Transverse colon (tissue), 4 donors: ENCODE measurements at regions not wholly inside any gene's neighbourhood (a gene's known extent, or its start where the extent isn't known, plus 50 kb on each side); places are given as distances from the start of the nearest gene placed in this dataset.

Source experiments
- DNase-seq: peaks from one replicate; pipeline ENCODE4 v3.0.0-alpha.2; 2019
- H3K27ac ChIP-seq, 4 donors: fragments of 200-600 bp; sonication (generic); 2 replicates each; pipeline ENCODE4 v1.5.1; 2016 to 2018; ENCODE audit warnings: inconsistent platforms in 4 of 4
- H3K27me3 ChIP-seq: fragments of 200-600 bp; sonication (generic); 2 replicates; pipeline ENCODE4 v1.5.1; 2017; ENCODE audit warnings: inconsistent platforms
- H3K36me3 ChIP-seq, 4 donors: fragments of 200-600 bp; sonication (generic); 2 replicates each; pipeline ENCODE4 v1.5.1; 2017 to 2019; ENCODE audit warnings: inconsistent platforms in 4 of 4
- H3K4me1 ChIP-seq, 4 donors: fragments of 200-600 bp; sonication (generic); 2 replicates each; pipeline ENCODE4 v1.5.1; 2017 to 2020; ENCODE audit warnings: inconsistent platforms in 4 of 4
- H3K4me3 ChIP-seq, 4 donors: fragments of 200-600 bp; sonication (generic); 1 replicate in 1 of 4; 2 replicates in 3 of 4; pipeline versions ENCODE4 v1.5.1 to v1.6.1; 2017 to 2019; ENCODE audit warnings: inconsistent platforms in 4 of 4
- H3K9me3 ChIP-seq, 2 donors: fragments of 200-600 bp; sonication (generic); 2 replicates each; pipeline ENCODE4 v1.5.1; 2017 to 2019; ENCODE audit warnings: inconsistent platforms in 2 of 2
- EP300 ChIP-seq: sonication (generic); formaldehyde crosslinking; IDR thresholded peaks from one replicate; pipeline ENCODE4 v1.6.1; 2017; ENCODE audit warnings: antibody characterized with exemption, low read depth
- POLR2A ChIP-seq: fragments of 450-650 bp; IDR thresholded peaks from one replicate; pipeline ENCODE4 v1.6.1; 2016; ENCODE audit warnings: antibody characterized with exemption, mild to moderate bottlenecking, moderate library complexity
- POLR2AphosphoS5 ChIP-seq, 3 donors: sonication (generic); formaldehyde crosslinking; IDR thresholded peaks; one replicate each; pipeline ENCODE4 v1.6.1; 2016; ENCODE audit warnings: antibody characterized with exemption in 3 of 3
- WGBS, 2 donors: methylation state at CpG; one replicate each; pipeline ENCODE4 v1.1.5; 2018; ENCODE audit warnings: low coverage in 1 of 2; 5-methylcytosine and 5-hydroxymethylcytosine counted together
- in situ Hi-C, 4 donors: fragments of 200-750 bp; cut with MboI; loops; one replicate each; pipeline versions ENCODE4 v1.15.0 to v1.15.1; 2017; ENCODE audit warnings: low sequenced_read_pairs in 3 of 4, low pct_ligation_motif_present in 1 of 4, low pct_unique_long_range_greater_than_20kb in 1 of 4
- intact Hi-C: fragments of 100-400 bp; cut with DNase I; formaldehyde crosslinking; loops from one replicate; pipeline ENCODE4 v1.15.1; 2023; ENCODE audit warnings: low total_unique reads
- TF ChIP-seq, protein P1 (sequence below), 5 experiments: fragments of 200-600 bp in 3 of 5; fragments of 450-650 bp in 2 of 5; sonication (generic) in 3 of 5; IDR thresholded peaks; 1 replicate in 2 of 5; 2 replicates in 3 of 5; pipeline ENCODE4 v1.5.1; 2016 to 2017; ENCODE audit warnings: antibody characterized with exemption in 5 of 5, inconsistent platforms in 3 of 5, mild to moderate bottlenecking in 2 of 5, moderate library complexity in 1 of 5

- no peak for DNase-seq
- H3K9me3 ChIP-seq, result no peaks in the 10 kb centered on the region
- no peak overlapping the region for H3K27ac ChIP-seq
- H3K4me1 ChIP-seq, result no peaks in the 10 kb centered on the region
- in situ Hi-C loops, result no loop called here
- TF ChIP-seq, protein P1, sequence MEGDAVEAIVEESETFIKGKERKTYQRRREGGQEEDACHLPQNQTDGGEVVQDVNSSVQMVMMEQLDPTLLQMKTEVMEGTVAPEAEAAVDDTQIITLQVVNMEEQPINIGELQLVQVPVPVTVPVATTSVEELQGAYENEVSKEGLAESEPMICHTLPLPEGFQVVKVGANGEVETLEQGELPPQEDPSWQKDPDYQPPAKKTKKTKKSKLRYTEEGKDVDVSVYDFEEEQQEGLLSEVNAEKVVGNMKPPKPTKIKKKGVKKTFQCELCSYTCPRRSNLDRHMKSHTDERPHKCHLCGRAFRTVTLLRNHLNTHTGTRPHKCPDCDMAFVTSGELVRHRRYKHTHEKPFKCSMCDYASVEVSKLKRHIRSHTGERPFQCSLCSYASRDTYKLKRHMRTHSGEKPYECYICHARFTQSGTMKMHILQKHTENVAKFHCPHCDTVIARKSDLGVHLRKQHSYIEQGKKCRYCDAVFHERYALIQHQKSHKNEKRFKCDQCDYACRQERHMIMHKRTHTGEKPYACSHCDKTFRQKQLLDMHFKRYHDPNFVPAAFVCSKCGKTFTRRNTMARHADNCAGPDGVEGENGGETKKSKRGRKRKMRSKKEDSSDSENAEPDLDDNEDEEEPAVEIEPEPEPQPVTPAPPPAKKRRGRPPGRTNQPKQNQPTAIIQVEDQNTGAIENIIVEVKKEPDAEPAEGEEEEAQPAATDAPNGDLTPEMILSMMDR (IDR thresholded peaks at IDR 0.05), result no peak
- TF ChIP-seq POLR2A, result no peak
- no peak for TF ChIP-seq EP300
- TF ChIP-seq POLR2AphosphoS5 (IDR thresholded peaks at IDR 0.05), result no peak
- H3K36me3 ChIP-seq, result no peaks in the 10 kb centered on the region
- H3K27me3 ChIP-seq, result no peaks in the 10 kb centered on the region
- WGBS, 2 donors, result 71 to 78% methylated on average over 5 to 6 of the region's 6 CpGs
- intact Hi-C loops, result no loop called here
- no peak overlapping the region for H3K4me3 ChIP-seq
Measured at GRCh38 chr17:72306037-72306436, 185.2 kb downstream of the SOX9 start.

DNA sequence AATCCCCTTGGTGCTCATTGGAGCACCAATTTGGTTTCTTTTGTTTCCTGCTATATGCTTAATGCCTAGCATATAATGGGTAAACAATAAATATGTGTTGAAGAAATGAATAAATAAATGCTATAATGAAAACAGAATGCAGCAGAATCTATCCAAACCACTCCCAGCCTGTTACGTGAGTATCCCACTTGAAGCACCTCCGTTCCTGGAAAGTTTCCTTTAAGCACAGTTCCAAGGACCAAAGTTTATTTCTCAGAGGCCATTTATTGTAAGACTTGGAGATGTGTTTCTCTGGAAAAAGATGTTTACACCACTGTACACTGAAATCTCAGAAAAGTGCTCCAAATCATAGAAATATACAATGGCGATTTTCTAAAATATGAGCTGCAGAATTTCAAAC is 187.0 kb downstream of the SOX9 start:
- in situ Hi-C loops, result no loop called here
- DNase-seq, result no peak
- intact Hi-C loops, result no loop called here
- TF ChIP-seq POLR2AphosphoS5 (IDR thresholded peaks at IDR 0.05), result no peak
- TF ChIP-seq, protein P1 (IDR thresholded peaks at IDR 0.05), result no peak
- no peak for TF ChIP-seq EP300
- TF ChIP-seq POLR2A, result no peak
- Histone ChIP-seq H3K27me3 (no peaks in the 10 kb centered on the region), H3K4me3 (no peak overlapping the region), H3K4me1 (no peaks in the 10 kb centered on the region), H3K9me3 (no peaks in the 10 kb centered on the region), H3K27ac (no peak overlapping the region), H3K36me3 (no peaks in the 10 kb centered on the region)
- WGBS, 2 donors, result 66 to 67% methylated on average over 3 of the region's 3 CpGs

GRCh38 chr17:72308744-72309385 is 188.0 kb downstream of the SOX9 start:
- Histone ChIP-seq H3K4me1 (no peaks in the 10 kb centered on the region), H3K36me3 (no peaks in the 10 kb centered on the region), H3K27me3 (no peaks in the 10 kb centered on the region), H3K4me3 (no peak overlapping the region), H3K27ac (no peak overlapping the region), H3K9me3 (no peaks in the 10 kb centered on the region)
- TF ChIP-seq EP300, result no peak
- TF ChIP-seq, protein P1 (IDR thresholded peaks at IDR 0.05), result no peak
- 0 to 25% methylated on average over 1 to 5 of the region's 5 CpGs for whole genome bisulfite sequencing, 2 donors
- intact Hi-C loops, result no loop called here
- DNase-seq, result no peak
- in situ Hi-C loops, result no loop called here

DNA sequence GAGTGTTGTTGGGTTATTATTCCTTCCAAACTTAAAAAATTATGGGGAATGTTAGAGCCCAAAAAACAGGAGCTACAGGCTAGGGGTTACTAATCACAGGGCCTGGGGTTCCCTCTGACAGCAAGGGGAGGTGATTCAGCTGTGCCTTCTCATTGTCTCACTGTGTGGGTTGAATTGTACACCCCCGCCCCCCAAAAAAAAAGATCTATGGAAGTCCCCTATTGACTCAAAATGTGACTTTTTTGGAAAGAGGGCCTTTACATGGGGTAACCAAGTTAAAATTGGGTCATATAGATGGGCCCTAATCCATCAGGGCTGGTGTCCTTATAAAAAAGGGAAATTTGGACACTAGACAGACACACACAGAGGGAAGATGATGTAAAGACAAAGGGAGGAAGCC is 190.2 kb downstream of the SOX9 start:
- Histone ChIP-seq H3K27ac (no peak overlapping the region), H3K4me1 (no peaks in the 10 kb centered on the region), H3K9me3 (no peaks in the 10 kb centered on the region), H3K27me3 (no peaks in the 10 kb centered on the region), H3K4me3 (no peak overlapping the region), H3K36me3 (no peaks in the 10 kb centered on the region)
- WGBS, 2 donors, result 91 to 100% methylated on average over 1 of the region's 1 CpG
- TF ChIP-seq POLR2A (no peak), POLR2AphosphoS5 (IDR thresholded peaks at IDR 0.05) (no peak), EP300 (no peak)
- TF ChIP-seq, protein P1 (IDR thresholded peaks at IDR 0.05), result no peak
- DNase-seq, result no peak
- intact Hi-C loops, result no loop called here
- in situ Hi-C loops, result no loop called here
